ENCODE measurements at regions not wholly inside any gene's neighbourhood (a gene's known extent, or its start where the extent isn't known, plus 50 kb on each side); places are given as distances from the start of the nearest gene placed in this dataset. TPM values are rescaled to one million over a fixed set of nuclear protein-coding genes. Genes with fewer than 3 reads are reported as not detected.

Small RNA genes lying in the stretch of these regions (microRNA-seq; reads per million reads assigned to microRNA genes)
- not detected for gene MIR587

All from Caco-2 (cell line).